OCI-LY7 (cell line): ENCODE measurements at regions not wholly inside any gene's neighbourhood (a gene's known extent, or its start where the extent isn't known, plus 50 kb on each side); places are given as distances from the start of the nearest gene placed in this dataset.

ENCODE experiments used
- BruUV-seq: library from RNA; stranded (reverse); fragments of 400-500 nt; replicated peaks from 2 replicates; lab custom pipeline; 2021; lab: Mats Ljungman, UMichigan
- CTCF ChIA-PET: fragments of 300-600 bp; sonication (Branson Sonifier 250); formaldehyde crosslinking; loops from one replicate; lab custom pipeline; 2022; ENCODE audit warnings: antibody characterized with exemption; ENCODE audit not compliant: unreplicated experiment; lab: Charles Lee
- POLR2A ChIA-PET: fragments of 300-600 bp; sonication (Branson Sonifier 250); formaldehyde crosslinking; loops from one replicate; lab custom pipeline; 2022; ENCODE audit warnings: antibody characterized with exemption; lab: Charles Lee
- DNase-seq: peaks from one replicate; pipeline ENCODE4 v3.0.0-alpha.2; 2015; ENCODE audit warnings: low spot score
- H2AFZ ChIP-seq: fragments of 200-600 bp; sonication (generic), shearing (Covaris generic); 2 replicates; pipeline ENCODE4 v1.6.1; 2014; ENCODE audit warnings: mild to moderate bottlenecking, antibody characterized with exemption, low read length, moderate library complexity
- H3K27ac ChIP-seq: fragments of 200-600 bp; sonication (generic); 2 replicates; pipeline ENCODE4 v1.5.1; 2014; ENCODE audit warnings: mixed run types, low read depth, mild to moderate bottlenecking, moderate library complexity, low read length, inconsistent platforms; ENCODE audit not compliant: poor library complexity, severe bottlenecking
- H3K36me3 ChIP-seq: fragments of 200-600 bp; sonication (generic); 2 replicates; pipeline ENCODE4 v1.6.1; 2014; ENCODE audit warnings: mild to moderate bottlenecking, antibody characterized with exemption, low read length, moderate library complexity, mixed read lengths; ENCODE audit not compliant: insufficient read depth
- H3K4me1 ChIP-seq: fragments of 200-600 bp; sonication (generic); 2 replicates; pipeline ENCODE4 v1.5.1; 2014; ENCODE audit warnings: mild to moderate bottlenecking, low read length; ENCODE audit not compliant: insufficient read depth, poor library complexity, severe bottlenecking
- H3K4me2 ChIP-seq: fragments of 200-600 bp; sonication (generic); 2 replicates; pipeline ENCODE4 v1.6.1; 2014; ENCODE audit warnings: mild to moderate bottlenecking, low read length
- H3K4me3 ChIP-seq: fragments of 200-600 bp; sonication (generic); 2 replicates; pipeline ENCODE4 v1.5.1; 2014; ENCODE audit warnings: mild to moderate bottlenecking, low read depth, low read length; ENCODE audit not compliant: poor library complexity, severe bottlenecking
- H3K79me2 ChIP-seq: fragments of 200-600 bp; sonication (generic); 2 replicates; pipeline ENCODE4 v1.6.1; 2016; ENCODE audit warnings: low read depth, mild to moderate bottlenecking, low read length, moderate library complexity, mixed read lengths; ENCODE audit not compliant: insufficient read depth
- H3K9me2 ChIP-seq: fragments of 200-600 bp; sonication (generic); 2 replicates; pipeline ENCODE4 v1.6.1; 2016; ENCODE audit warnings: mild to moderate bottlenecking, low read length, mixed read lengths; ENCODE audit not compliant: insufficient read depth
- H3K9me3 ChIP-seq: fragments of 200-600 bp; sonication (generic); 2 replicates; pipeline ENCODE4 v1.6.1; 2014; ENCODE audit warnings: mild to moderate bottlenecking, mixed run types, low read length, mixed read lengths
- H4K20me1 ChIP-seq: fragments of 200-600 bp; sonication (generic); 2 replicates; pipeline ENCODE4 v1.6.1; 2014; ENCODE audit warnings: mild to moderate bottlenecking, antibody characterized with exemption, low read length, moderate library complexity, mixed read lengths; ENCODE audit not compliant: insufficient read depth
- EZH2phosphoT487 ChIP-seq: fragments of 200-600 bp; sonication (generic); IDR thresholded peaks from 2 replicates; pipeline ENCODE4 v1.6.1; 2018; ENCODE audit warnings: low read depth, borderline replicate concordance, mild to moderate bottlenecking, mixed run types, antibody characterized with exemption, low read length, moderate library complexity, mixed read lengths
- intact Hi-C: fragments of 100-400 bp; cut with micrococcal nuclease; formaldehyde crosslinking; loops from one replicate; pipeline ENCODE4 v1.10.0; 2022; ENCODE audit not compliant: unreplicated experiment
- TF ChIP-seq, protein P1 (sequence below): fragments of 200-600 bp; sonication (generic); conservative IDR thresholded peaks from 2 replicates; pipeline ENCODE4 v1.5.1; 2014; ENCODE audit warnings: mild to moderate bottlenecking, antibody characterized with exemption, low read length, moderate library complexity, mixed read lengths

DNA sequence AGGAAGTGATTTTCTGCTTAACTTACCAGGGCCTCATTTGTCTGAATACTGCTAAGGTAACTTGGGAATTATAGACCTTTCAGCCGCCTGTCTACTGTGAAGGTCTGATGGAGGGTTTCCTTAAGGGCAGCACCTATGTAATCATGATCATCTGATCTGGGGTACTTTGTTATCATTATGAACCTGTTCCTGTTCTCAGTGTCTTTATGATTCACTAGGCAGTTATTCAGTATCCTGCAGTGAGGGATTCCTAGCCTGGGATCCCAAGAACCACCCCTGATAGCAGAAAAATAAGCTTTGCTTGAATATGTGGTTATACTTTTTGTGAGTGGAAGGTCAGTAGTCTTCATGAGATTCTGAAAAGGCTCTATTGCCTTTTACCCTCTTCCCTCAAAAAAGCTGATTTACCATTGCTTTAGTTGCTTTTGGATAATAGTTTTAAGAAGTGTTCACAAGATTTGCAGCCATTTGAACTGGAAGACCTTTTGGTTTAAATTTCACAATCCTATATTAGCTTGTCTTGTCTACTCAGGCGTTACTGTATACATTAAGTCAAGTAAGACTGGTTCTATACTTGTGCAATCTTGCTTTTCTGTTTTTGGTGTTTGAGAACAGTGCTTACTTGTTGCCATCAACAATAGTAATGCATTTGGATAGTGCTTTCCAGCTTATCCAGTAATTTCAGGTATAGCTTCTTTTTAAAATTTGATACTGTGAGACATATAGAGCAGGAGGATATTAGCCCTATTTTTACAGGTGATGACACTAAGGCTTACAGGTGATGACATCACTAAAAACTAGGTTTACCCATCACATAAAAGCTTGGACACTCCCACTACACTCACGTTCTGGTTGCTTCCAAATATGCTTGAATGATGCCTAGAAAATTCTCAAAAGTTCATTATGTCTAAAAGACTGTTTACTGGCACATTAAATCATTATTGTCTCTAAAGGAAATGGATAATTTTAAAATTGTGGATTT lies 60.0 kb downstream of the FHIP1A start:
- no peak overlapping the region for H3K4me2 ChIP-seq
- H4K20me1 ChIP-seq = no peaks in the 10 kb centered on the region
- intact Hi-C loops = no loop called here
- H2AFZ ChIP-seq = no peak overlapping the region
- H3K36me3 ChIP-seq = no peaks in the 10 kb centered on the region
- no TSS peak for BruUV-seq
- ChIA-PET POLR2A (interaction anchor here (0.8 kb wide), 1 partner anchor 17 kb away, joined by 4 read pairs; no protein-coding TSS in a partner anchor), CTCF (no interaction called here)
- no peaks in the 10 kb centered on the region for H3K79me2 ChIP-seq
- H3K9me3 ChIP-seq = no peaks in the 10 kb centered on the region
- H3K4me3 ChIP-seq = no peak overlapping the region
- no peak overlapping the region for H3K27ac ChIP-seq
- DNase-seq = no peak
- no peaks in the 10 kb centered on the region for H3K9me2 ChIP-seq
- TF ChIP-seq EZH2phosphoT487 = no peak
- TF ChIP-seq, protein P1, sequence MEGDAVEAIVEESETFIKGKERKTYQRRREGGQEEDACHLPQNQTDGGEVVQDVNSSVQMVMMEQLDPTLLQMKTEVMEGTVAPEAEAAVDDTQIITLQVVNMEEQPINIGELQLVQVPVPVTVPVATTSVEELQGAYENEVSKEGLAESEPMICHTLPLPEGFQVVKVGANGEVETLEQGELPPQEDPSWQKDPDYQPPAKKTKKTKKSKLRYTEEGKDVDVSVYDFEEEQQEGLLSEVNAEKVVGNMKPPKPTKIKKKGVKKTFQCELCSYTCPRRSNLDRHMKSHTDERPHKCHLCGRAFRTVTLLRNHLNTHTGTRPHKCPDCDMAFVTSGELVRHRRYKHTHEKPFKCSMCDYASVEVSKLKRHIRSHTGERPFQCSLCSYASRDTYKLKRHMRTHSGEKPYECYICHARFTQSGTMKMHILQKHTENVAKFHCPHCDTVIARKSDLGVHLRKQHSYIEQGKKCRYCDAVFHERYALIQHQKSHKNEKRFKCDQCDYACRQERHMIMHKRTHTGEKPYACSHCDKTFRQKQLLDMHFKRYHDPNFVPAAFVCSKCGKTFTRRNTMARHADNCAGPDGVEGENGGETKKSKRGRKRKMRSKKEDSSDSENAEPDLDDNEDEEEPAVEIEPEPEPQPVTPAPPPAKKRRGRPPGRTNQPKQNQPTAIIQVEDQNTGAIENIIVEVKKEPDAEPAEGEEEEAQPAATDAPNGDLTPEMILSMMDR = no peak
- H3K4me1 ChIP-seq = no peaks in the 10 kb centered on the region

DNA sequence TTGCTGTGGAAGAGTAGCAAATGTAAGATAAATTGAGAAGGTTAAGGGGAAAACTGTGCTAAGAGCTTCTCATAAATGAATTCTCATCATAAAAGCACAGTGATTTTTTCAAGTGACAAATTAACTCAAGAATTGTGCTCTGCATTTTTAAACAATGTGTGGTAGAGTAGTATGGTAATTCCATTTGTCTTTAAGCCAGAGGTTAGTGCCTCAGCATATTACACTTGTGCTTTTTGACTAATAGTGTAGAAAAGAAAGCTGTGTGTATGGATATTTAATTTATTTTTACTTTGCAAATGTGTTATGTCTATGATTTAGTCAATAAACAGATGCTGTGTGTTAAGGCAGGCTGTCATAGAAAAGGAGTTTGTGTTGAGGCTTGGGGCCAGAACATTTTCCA lies 61.0 kb downstream of the FHIP1A start:
- CTCF ChIA-PET = no interaction called here
- H3K9me3 ChIP-seq = no peaks in the 10 kb centered on the region
- no peaks in the 10 kb centered on the region for H3K79me2 ChIP-seq
- no peak overlapping the region for H3K27ac ChIP-seq
- no TSS peak for BruUV-seq
- TF ChIP-seq, protein P1 = no peak
- TF ChIP-seq EZH2phosphoT487 = no peak
- H3K4me2 ChIP-seq = no peak overlapping the region
- intact Hi-C loops = no loop called here
- no peak overlapping the region for H3K4me3 ChIP-seq
- no peaks in the 10 kb centered on the region for H3K4me1 ChIP-seq
- POLR2A ChIA-PET = no interaction called here
- no peaks in the 10 kb centered on the region for H4K20me1 ChIP-seq
- no peak overlapping the region for H2AFZ ChIP-seq
- no peaks in the 10 kb centered on the region for H3K36me3 ChIP-seq
- no peaks in the 10 kb centered on the region for H3K9me2 ChIP-seq
- DNase-seq = no peak

DNA sequence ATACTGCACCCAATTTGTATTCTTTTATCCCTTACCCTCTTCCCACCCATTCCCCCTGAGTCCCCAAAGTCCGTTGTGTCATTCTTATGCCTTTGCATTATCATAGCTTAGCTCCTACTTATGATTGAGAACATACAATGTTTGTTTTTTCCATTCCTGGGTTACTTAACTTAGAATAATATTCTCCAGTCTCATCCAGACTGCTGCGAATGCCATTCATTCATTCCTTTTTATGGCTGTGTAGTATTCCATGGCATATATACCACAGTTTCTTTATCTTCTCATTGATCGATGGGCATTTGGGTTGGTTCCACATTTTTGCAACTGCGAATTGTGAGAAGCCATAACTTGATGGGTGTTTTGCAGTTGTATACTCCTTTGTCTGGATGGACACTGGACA lies 62.8 kb downstream of the FHIP1A start:
- POLR2A ChIA-PET = interaction anchor here (1.0 kb wide), 1 partner anchor 20 kb away, joined by 3 read pairs; no protein-coding TSS in a partner anchor

More for the DNA sequence above, 62.8 kb downstream of the FHIP1A start:
- TF ChIP-seq, protein P1 = no peak
- TF ChIP-seq EZH2phosphoT487 = no peak
- Histone ChIP-seq H3K9me3 (no peaks in the 10 kb centered on the region), H3K4me1 (no peaks in the 10 kb centered on the region), H3K36me3 (no peaks in the 10 kb centered on the region), H3K9me2 (no peaks in the 10 kb centered on the region), H3K79me2 (no peaks in the 10 kb centered on the region), H2AFZ (no peak overlapping the region), H3K4me3 (no peak overlapping the region), H3K4me2 (no peak overlapping the region), H3K27ac (no peak overlapping the region), H4K20me1 (no peaks in the 10 kb centered on the region)
- intact Hi-C loops = no loop called here
- CTCF ChIA-PET = no interaction called here
- DNase-seq = no peak
- no TSS peak for BruUV-seq
